Neuron (in vitro differentiated cells): ENCODE measurements at regions not wholly inside any gene's neighbourhood (a gene's known extent, or its start where the extent isn't known, plus 50 kb on each side); places are given as distances from the start of the nearest gene placed in this dataset.
"Not testable (repeated sequence)": the region's sequence is repeated elsewhere in the genome, so short reads cannot be mapped to it uniquely, and the experiment has no call there.

Experiments used
- H2AFZ ChIP-seq: one replicate; pipeline ENCODE4 v1.6.1; 2013; ENCODE audit warnings: low read depth, mild to moderate bottlenecking, inconsistent platforms, low read length, moderate library complexity
- H3K27me3 ChIP-seq: one replicate; pipeline ENCODE4 v1.6.1; 2013; ENCODE audit warnings: low read length; ENCODE audit not compliant: insufficient read depth
- H3K36me3 ChIP-seq: one replicate; pipeline ENCODE4 v1.6.1; 2013; ENCODE audit warnings: low read length; ENCODE audit not compliant: insufficient read depth
- H3K4me1 ChIP-seq: one replicate; pipeline ENCODE4 v1.6.1; 2013; ENCODE audit warnings: low read length; ENCODE audit not compliant: insufficient read depth
- H3K4me3 ChIP-seq: 2 replicates; pipeline ENCODE4 v1.5.1; 2013; ENCODE audit warnings: mild to moderate bottlenecking, low read length, moderate library complexity
- H3K9me3 ChIP-seq: one replicate; pipeline ENCODE4 v1.6.1; 2013; ENCODE audit warnings: low read length

GRCh38 chr10:21043044-21043443 is 145.9 kb upstream of the NEBL start:
- H3K36me3 ChIP-seq = no peaks in the 10 kb centered on the region
- H2AFZ ChIP-seq = no peak overlapping the region
- no peaks in the 10 kb centered on the region for H3K9me3 ChIP-seq
- no peaks in the 10 kb centered on the region for H3K27me3 ChIP-seq
- no peaks in the 10 kb centered on the region for H3K4me1 ChIP-seq
- H3K4me3 ChIP-seq = no peak overlapping the region

- Histone ChIP-seq H3K9me3 (no peaks in the 10 kb centered on the region), H2AFZ (no peak overlapping the region), H3K27me3 (no peaks in the 10 kb centered on the region), H3K36me3 (no peaks in the 10 kb centered on the region), H3K4me3 (no peak overlapping the region), H3K4me1 (no peaks in the 10 kb centered on the region)
Measured at GRCh38 chr10:21042536-21042935, 145.4 kb upstream of the NEBL start.

GRCh38 chr10:21041763-21042458 is 144.8 kb upstream of the NEBL start:
- H3K36me3 ChIP-seq = no peaks in the 10 kb centered on the region
- no peaks in the 10 kb centered on the region for H3K27me3 ChIP-seq
- H3K9me3 ChIP-seq = no peaks in the 10 kb centered on the region
- no peak overlapping the region for H2AFZ ChIP-seq
- H3K4me1 ChIP-seq = no peaks in the 10 kb centered on the region
- no peak overlapping the region for H3K4me3 ChIP-seq

- Histone ChIP-seq H2AFZ (no peak overlapping the region), H3K9me3 (no peaks in the 10 kb centered on the region), H3K36me3 (no peaks in the 10 kb centered on the region), H3K4me3 (no peak overlapping the region), H3K27me3 (no peaks in the 10 kb centered on the region), H3K4me1 (no peaks in the 10 kb centered on the region)
Measured at GRCh38 chr10:21039721-21040120, 142.6 kb upstream of the NEBL start.

GRCh38 chr10:21036757-21037156 is 139.6 kb upstream of the NEBL start:
- Histone ChIP-seq H3K4me1 (no peaks in the 10 kb centered on the region), H3K9me3 (no peaks in the 10 kb centered on the region), H3K27me3 (no peaks in the 10 kb centered on the region)

GRCh38 chr10:21034770-21035169 is 137.7 kb upstream of the NEBL start:
- not testable (repeated sequence) for H3K27me3 ChIP-seq, H3K4me1 ChIP-seq, H3K4me3 ChIP-seq, H3K36me3 ChIP-seq, H2AFZ ChIP-seq, H3K9me3 ChIP-seq

More at GRCh38 chr10:21036757-21037156, 139.6 kb upstream of the NEBL start:
- Histone ChIP-seq H3K36me3 (no peaks in the 10 kb centered on the region), H2AFZ (no peak overlapping the region), H3K4me3 (no peak overlapping the region)

GRCh38 chr10:21034241-21034640 is 137.1 kb upstream of the NEBL start:
- H3K27me3 ChIP-seq = no peaks in the 10 kb centered on the region
- H3K4me3 ChIP-seq = no peak overlapping the region
- no peaks in the 10 kb centered on the region for H3K4me1 ChIP-seq
- no peak overlapping the region for H2AFZ ChIP-seq
- no peaks in the 10 kb centered on the region for H3K9me3 ChIP-seq
- H3K36me3 ChIP-seq = no peaks in the 10 kb centered on the region

- Histone ChIP-seq H3K9me3 (no peaks in the 10 kb centered on the region), H2AFZ (no peak overlapping the region), H3K27me3 (no peaks in the 10 kb centered on the region), H3K4me1 (no peaks in the 10 kb centered on the region), H3K4me3 (no peak overlapping the region), H3K36me3 (no peaks in the 10 kb centered on the region)
Measured at GRCh38 chr10:21032587-21033319, 135.6 kb upstream of the NEBL start.

- no peaks in the 10 kb centered on the region for H3K4me1 ChIP-seq
- no peaks in the 10 kb centered on the region for H3K9me3 ChIP-seq
- no peaks in the 10 kb centered on the region for H3K36me3 ChIP-seq
- H3K27me3 ChIP-seq = no peaks in the 10 kb centered on the region
- H2AFZ ChIP-seq = no peak overlapping the region
- H3K4me3 ChIP-seq = no peak overlapping the region
Measured at GRCh38 chr10:21031232-21031795, 134.2 kb upstream of the NEBL start.

- H3K36me3 ChIP-seq = no peaks in the 10 kb centered on the region
- H3K9me3 ChIP-seq = no peaks in the 10 kb centered on the region
- no peaks in the 10 kb centered on the region for H3K27me3 ChIP-seq
- H2AFZ ChIP-seq = no peak overlapping the region
- H3K4me1 ChIP-seq = no peaks in the 10 kb centered on the region
- H3K4me3 ChIP-seq = no peak overlapping the region
Measured at GRCh38 chr10:21030091-21030490, 133.0 kb upstream of the NEBL start.

- Histone ChIP-seq H3K36me3 (no peaks in the 10 kb centered on the region), H3K9me3 (no peaks in the 10 kb centered on the region), H3K4me1 (no peaks in the 10 kb centered on the region), H3K27me3 (no peaks in the 10 kb centered on the region), H2AFZ (no peak overlapping the region), H3K4me3 (no peak overlapping the region)
Measured at GRCh38 chr10:21022821-21023220, 125.7 kb upstream of the NEBL start.

GRCh38 chr10:21021843-21022594 is 124.9 kb upstream of the NEBL start:
- Histone ChIP-seq H3K27me3 (no peaks in the 10 kb centered on the region), H3K4me1 (no peaks in the 10 kb centered on the region), H3K9me3 (no peaks in the 10 kb centered on the region), H3K36me3 (no peaks in the 10 kb centered on the region), H2AFZ (no peak overlapping the region), H3K4me3 (no peak overlapping the region)

GRCh38 chr10:21021231-21021630 is 124.1 kb upstream of the NEBL start:
- Histone ChIP-seq H3K4me1 (no peaks in the 10 kb centered on the region), H3K36me3 (no peaks in the 10 kb centered on the region), H3K4me3 (no peak overlapping the region), H3K27me3 (no peaks in the 10 kb centered on the region), H3K9me3 (no peaks in the 10 kb centered on the region), H2AFZ (no peak overlapping the region)
